T-cell (primary cell): ENCODE measurements at regions not wholly inside any gene's neighbourhood (a gene's known extent, or its start where the extent isn't known, plus 50 kb on each side); places are given as distances from the start of the nearest gene placed in this dataset.

Experiments used
- ATAC-seq, 4 experiments: fragments of 200-7000 bp in 3 of 4; fragments of 150-1000 bp in 1 of 4; cut with Tn5 transposase; replicated peaks in 1 of 4; 1 replicate in 3 of 4; 2 replicates in 1 of 4; pipeline ENCODE4 v1.10.0; 2021; ENCODE audit warnings: moderate library complexity in 3 of 4, mild to moderate bottlenecking in 2 of 4, moderate number of reproducible peaks in 1 of 4
- CTCF ChIA-PET, 2 donors: fragments of 300-600 bp; sonication (Branson Sonifier 250); formaldehyde crosslinking; loops; one replicate each; lab custom pipeline; 2022; ENCODE audit warnings: antibody characterized with exemption in 2 of 2; lab: Charles Lee
- POLR2A ChIA-PET, 2 donors: fragments of 300-600 bp; sonication (Branson Sonifier 250); formaldehyde crosslinking; loops; one replicate each; lab custom pipeline; 2022; ENCODE audit warnings: antibody characterized with exemption in 2 of 2; lab: Charles Lee
- DNase-seq, 35 experiments: peaks; one replicate each; pipeline versions ENCODE4 v3.0.0 to v3.0.0-alpha.2; 2013 to 2023
- H3K27ac ChIP-seq: one replicate; pipeline ENCODE4 v1.5.1; 2013; ENCODE audit warnings: low read length
- H3K27me3 ChIP-seq, 2 experiments: replicated peaks in 1 of 2; 1 replicate in 1 of 2; 2 replicates in 1 of 2; pipeline versions ENCODE4 v1.6.1 to v1.7.0; 2013; ENCODE audit warnings: low read length in 1 of 2, mixed read lengths in 1 of 2; ENCODE audit not compliant: control insufficient read depth in 2 of 2, insufficient read depth in 2 of 2; ENCODE audit errors: extremely low read depth in 1 of 2
- H3K36me3 ChIP-seq, 2 donors: 1 replicate in 1 of 2; 2 replicates in 1 of 2; pipeline versions ENCODE4 v1.6.1 to v1.7.0; 2013; ENCODE audit warnings: low read length in 1 of 2; ENCODE audit not compliant: control insufficient read depth in 2 of 2, insufficient read depth in 1 of 2; ENCODE audit errors: extremely low read depth in 1 of 2
- H3K4me1 ChIP-seq, 2 experiments: 1 replicate in 1 of 2; 2 replicates in 1 of 2; pipeline versions ENCODE4 v1.6.1 to v1.7.0; 2013; ENCODE audit warnings: low read length in 2 of 2, mixed read lengths in 1 of 2; ENCODE audit not compliant: insufficient read depth in 2 of 2, control insufficient read depth in 1 of 2; ENCODE audit errors: extremely low read depth in 1 of 2
- H3K4me3 ChIP-seq, 2 donors: 1 replicate in 1 of 2; 2 replicates in 1 of 2; pipeline versions ENCODE4 v1.5.1 to v1.7.0; 2013; ENCODE audit warnings: mild to moderate bottlenecking in 2 of 2, low read length in 1 of 2, moderate library complexity in 1 of 2; ENCODE audit not compliant: control insufficient read depth in 1 of 2; ENCODE audit errors: extremely low read depth in 1 of 2
- H3K9me3 ChIP-seq: 2 replicates; pipeline ENCODE4 v1.7.0; 2013
- H3K27ac Mint-ChIP-seq, 2 donors: one replicate each; pipeline ENCODE4 v1.8.0; 2020 to 2021; ENCODE audit warnings: mild to moderate bottlenecking in 2 of 2, mixed read lengths in 2 of 2
- H3K27me3 Mint-ChIP-seq, 2 donors: one replicate each; pipeline ENCODE4 v1.8.0; 2021 to 2022; ENCODE audit warnings: mixed read lengths in 2 of 2
- H3K36me3 Mint-ChIP-seq: one replicate; pipeline ENCODE4 v1.8.0; 2021; ENCODE audit warnings: mixed read lengths
- H3K4me1 Mint-ChIP-seq, 3 donors: one replicate each; pipeline ENCODE4 v1.8.0; 2020 to 2022; ENCODE audit warnings: mixed read lengths in 3 of 3, mild to moderate bottlenecking in 1 of 3
- H3K4me3 Mint-ChIP-seq, 3 donors: one replicate each; pipeline ENCODE4 v1.8.0; 2020 to 2022; ENCODE audit warnings: mild to moderate bottlenecking in 3 of 3, mixed read lengths in 3 of 3, moderate library complexity in 3 of 3
- H3K9me3 Mint-ChIP-seq, 3 donors: one replicate each; pipeline ENCODE4 v1.8.0; 2020 to 2022; ENCODE audit warnings: mixed read lengths in 3 of 3
- WGBS: methylation state at CpG from one replicate; pipeline ENCODE4 v1.1.5; 2013; ENCODE audit warnings: missing lambda C conversion rate; ENCODE audit not compliant: insufficient coverage; 5-methylcytosine and 5-hydroxymethylcytosine counted together

DNA sequence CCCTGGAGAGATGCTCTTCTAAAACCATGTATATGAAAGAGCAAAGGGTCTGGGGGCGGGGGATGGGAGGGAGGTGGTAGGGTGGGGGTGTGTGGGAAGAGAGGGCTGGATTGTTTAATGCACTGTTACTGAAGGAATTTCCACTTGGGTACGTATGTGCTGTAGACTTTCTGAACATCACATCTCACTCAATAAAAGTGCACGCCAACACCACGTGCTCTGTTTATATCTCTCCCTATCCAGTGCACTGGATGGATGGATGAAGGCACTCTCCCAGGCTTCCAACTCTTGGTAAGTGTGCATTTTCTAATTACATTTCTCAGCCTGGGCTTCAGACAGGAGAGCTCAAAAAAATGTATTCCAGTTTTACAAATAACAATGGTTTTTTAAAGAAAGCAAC is 184.3 kb upstream of the SIX2 start:
- Mint-ChIP-seq H3K27me3 (peaks cover 21 to 40% of the 10 kb centered on the region in 2 donors), H3K9me3 (peaks cover 0 to 2% (median 0%) of the 10 kb centered on the region in 3 donors), H3K36me3 (no peaks in the 10 kb centered on the region), H3K27ac (no peak overlapping the region), H3K4me3 (no peak overlapping the region), H3K4me1 (no peaks in the 10 kb centered on the region)
- no peak for DNase-seq
- Histone ChIP-seq H3K36me3 (no peaks in the 10 kb centered on the region), H3K4me3 (no peak overlapping the region), H3K27me3 (peaks cover 0 to 20% of the 10 kb centered on the region in 2 experiments), H3K27ac (no peak overlapping the region), H3K9me3 (no peaks in the 10 kb centered on the region), H3K4me1 (no peaks in the 10 kb centered on the region)
- CTCF ChIA-PET: no interaction called here
- POLR2A ChIA-PET: no interaction called here
- WGBS: no CpG with 5 or more reads among the region's 4 CpGs
- no peak for ATAC-seq

DNA sequence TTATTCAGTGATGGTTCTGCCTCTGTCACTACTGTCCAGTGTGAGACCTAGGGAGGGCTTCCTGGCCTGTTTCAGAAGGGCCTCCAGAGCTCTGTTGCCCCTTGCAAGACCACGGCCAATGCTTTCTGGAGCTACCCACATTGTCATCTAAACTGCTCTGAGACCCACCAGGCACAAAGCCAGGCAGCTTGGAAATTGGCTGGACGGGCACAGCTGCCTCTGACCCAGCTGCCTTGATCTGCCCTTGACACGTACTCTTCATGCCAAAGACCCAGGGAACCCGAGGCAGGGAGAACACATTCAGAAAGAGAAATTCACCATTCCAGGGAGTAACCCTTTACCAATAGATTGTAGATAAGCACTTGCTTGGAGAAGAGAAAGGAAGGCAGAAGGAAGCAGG is 183.7 kb upstream of the SIX2 start:
- ChIA-PET POLR2A (no interaction called here), CTCF (no interaction called here)
- H3K27ac Mint-ChIP-seq: no peak overlapping the region
- H3K9me3 Mint-ChIP-seq: no peaks in the 10 kb centered on the region
- H3K27me3 Mint-ChIP-seq: peaks cover 27 to 44% of the 10 kb centered on the region in 2 donors
- Histone ChIP-seq H3K27me3 (peaks cover 0 to 22% of the 10 kb centered on the region in 2 experiments), H3K36me3 (no peaks in the 10 kb centered on the region), H3K4me1 (no peaks in the 10 kb centered on the region), H3K27ac (no peak overlapping the region), H3K4me3 (no peak overlapping the region), H3K9me3 (no peaks in the 10 kb centered on the region)
- H3K4me3 Mint-ChIP-seq: no peak overlapping the region
- WGBS: 57% methylated on average over 1 of the region's 4 CpGs
- no peaks in the 10 kb centered on the region for H3K36me3 Mint-ChIP-seq
- ATAC-seq: no peak
- H3K4me1 Mint-ChIP-seq: no peaks in the 10 kb centered on the region
- no peak for DNase-seq

DNA sequence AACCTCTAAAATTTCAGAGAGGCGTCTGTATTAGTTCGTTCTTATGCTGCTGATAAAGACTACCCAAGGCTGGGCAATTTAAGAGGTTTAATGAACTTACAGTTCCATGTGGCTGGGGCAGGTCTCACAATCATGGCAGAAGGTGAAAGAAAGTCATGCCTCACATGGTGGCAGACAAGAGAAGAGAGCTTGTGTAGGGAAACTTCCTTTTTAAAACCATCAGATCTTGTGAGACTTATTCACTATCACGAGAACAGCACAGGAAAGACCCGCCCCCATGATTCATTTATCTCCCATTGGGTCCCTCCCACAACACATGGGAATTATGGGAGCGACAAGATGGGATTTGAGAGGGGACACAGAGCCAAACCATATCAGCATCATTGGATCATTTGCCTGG is 183.2 kb upstream of the SIX2 start:
- H3K36me3 ChIP-seq: no peaks in the 10 kb centered on the region
- H3K9me3 ChIP-seq: no peaks in the 10 kb centered on the region
- 40% methylated on average over 1 of the region's 5 CpGs for WGBS
- Mint-ChIP-seq H3K27me3 (peaks cover 32 to 47% of the 10 kb centered on the region in 2 donors), H3K36me3 (no peaks in the 10 kb centered on the region), H3K27ac (no peak overlapping the region), H3K9me3 (no peaks in the 10 kb centered on the region), H3K4me1 (no peaks in the 10 kb centered on the region), H3K4me3 (no peak overlapping the region)
- ATAC-seq (no peak), DNase-seq (no peak)
- peaks cover 0 to 22% of the 10 kb centered on the region in 2 experiments for H3K27me3 ChIP-seq
- no peak overlapping the region for H3K27ac ChIP-seq
- CTCF ChIA-PET: no interaction called here
- POLR2A ChIA-PET: no interaction called here
- no peaks in the 10 kb centered on the region for H3K4me1 ChIP-seq
- H3K4me3 ChIP-seq: no peak overlapping the region

DNA sequence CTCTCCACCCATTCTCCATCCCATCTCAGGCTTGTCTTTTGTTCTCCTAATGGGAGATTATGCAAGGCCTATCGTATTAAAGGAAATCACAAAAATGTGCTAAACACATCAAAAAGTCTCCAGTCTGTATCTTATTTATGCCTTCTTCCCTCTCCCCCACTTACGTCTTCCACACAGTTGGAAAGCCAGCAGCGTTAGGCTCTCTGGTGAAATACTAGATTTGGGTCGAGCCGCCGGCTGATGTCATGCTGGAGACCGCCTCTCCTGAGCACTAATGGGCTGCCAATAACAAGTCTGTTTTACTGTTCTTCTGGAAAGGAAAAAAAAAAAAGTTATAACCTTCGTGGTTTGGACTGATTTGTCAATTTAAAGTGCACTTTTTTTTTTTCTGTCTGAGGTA is 182.7 kb upstream of the SIX2 start:
- H3K4me3 Mint-ChIP-seq: no peak overlapping the region

DNA sequence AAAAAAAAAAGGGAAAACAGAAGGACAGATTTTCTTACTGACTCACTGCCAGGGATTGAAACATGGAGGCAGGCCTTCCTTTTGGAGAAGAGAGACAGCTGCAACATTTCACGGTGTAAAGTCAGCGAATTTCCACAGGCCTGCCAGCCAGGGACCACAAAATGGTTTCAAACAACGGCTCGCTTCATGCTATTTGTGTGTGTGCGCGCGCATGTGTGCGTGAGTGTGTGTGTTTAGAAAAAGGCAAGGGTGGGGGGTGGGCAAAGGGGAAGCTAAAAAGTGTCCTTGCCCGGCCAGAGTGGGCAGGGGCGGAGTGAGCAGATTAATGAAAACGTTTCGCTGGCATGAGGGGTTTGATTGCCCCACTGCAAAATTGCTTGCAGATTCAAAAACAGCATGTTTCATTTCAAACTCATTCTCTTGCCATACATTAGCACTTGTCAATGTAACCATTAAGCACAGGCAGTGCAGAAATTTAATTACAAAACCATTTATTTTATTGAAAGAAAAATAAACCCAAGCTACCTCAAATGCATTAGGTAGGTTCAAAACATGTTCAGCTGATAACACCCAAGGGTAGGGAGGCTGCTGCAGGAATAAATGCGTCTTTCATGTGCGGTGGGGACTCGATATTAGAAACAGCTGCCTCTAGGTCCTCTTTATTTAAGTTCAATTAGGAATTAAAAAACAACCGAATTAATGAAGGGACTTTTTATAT is 182.1 kb upstream of the SIX2 start:
- ChIA-PET POLR2A (interaction anchor here in 1 of 2 donors (0.6 kb wide), 1 partner anchor 97 kb away, joined by 3 read pairs; no protein-coding TSS in a partner anchor), CTCF (interaction anchor here in 1 of 2 donors (0.6 kb wide), 1 partner anchor 1175 kb away, joined by 6 read pairs; no protein-coding TSS in a partner anchor)
- H3K4me3 Mint-ChIP-seq: no peak overlapping the region
- peaks cover 34 to 51% of the 10 kb centered on the region in 2 donors for H3K27me3 Mint-ChIP-seq
- H3K4me3 ChIP-seq: no peak overlapping the region
- WGBS: 93% methylated on average over 12 of the region's 16 CpGs
- H3K27ac ChIP-seq: no peak overlapping the region
- peaks cover 0 to 22% of the 10 kb centered on the region in 2 experiments for H3K27me3 ChIP-seq
- H3K4me1 ChIP-seq: no peaks in the 10 kb centered on the region
- no peak overlapping the region for H3K27ac Mint-ChIP-seq
- no peaks in the 10 kb centered on the region for H3K36me3 Mint-ChIP-seq
- H3K4me1 Mint-ChIP-seq: no peaks in the 10 kb centered on the region
- no peaks in the 10 kb centered on the region for H3K9me3 Mint-ChIP-seq
- no peak for ATAC-seq
- no peak for DNase-seq
- no peaks in the 10 kb centered on the region for H3K9me3 ChIP-seq
- H3K36me3 ChIP-seq: no peaks in the 10 kb centered on the region

More for the DNA sequence above, 182.7 kb upstream of the SIX2 start:
- H3K36me3 ChIP-seq: no peaks in the 10 kb centered on the region
- H3K27ac Mint-ChIP-seq: no peak overlapping the region
- H3K9me3 ChIP-seq: no peaks in the 10 kb centered on the region
- no peak overlapping the region for H3K27ac ChIP-seq
- peaks cover 34 to 49% of the 10 kb centered on the region in 2 donors for H3K27me3 Mint-ChIP-seq
- ATAC-seq (no peak), DNase-seq (no peak)
- H3K36me3 Mint-ChIP-seq: no peaks in the 10 kb centered on the region
- H3K4me1 ChIP-seq: no peaks in the 10 kb centered on the region
- POLR2A ChIA-PET: interaction anchor here in 1 of 2 donors (0.6 kb wide), 1 partner anchor 98 kb away, joined by 3 read pairs; no protein-coding TSS in a partner anchor
- no peak overlapping the region for H3K4me3 ChIP-seq
- 90% methylated on average over 7 of the region's 8 CpGs for WGBS
- H3K4me1 Mint-ChIP-seq: no peaks in the 10 kb centered on the region
- peaks cover 0 to 22% of the 10 kb centered on the region in 2 experiments for H3K27me3 ChIP-seq
- CTCF ChIA-PET: no interaction called here
- H3K9me3 Mint-ChIP-seq: no peaks in the 10 kb centered on the region

DNA sequence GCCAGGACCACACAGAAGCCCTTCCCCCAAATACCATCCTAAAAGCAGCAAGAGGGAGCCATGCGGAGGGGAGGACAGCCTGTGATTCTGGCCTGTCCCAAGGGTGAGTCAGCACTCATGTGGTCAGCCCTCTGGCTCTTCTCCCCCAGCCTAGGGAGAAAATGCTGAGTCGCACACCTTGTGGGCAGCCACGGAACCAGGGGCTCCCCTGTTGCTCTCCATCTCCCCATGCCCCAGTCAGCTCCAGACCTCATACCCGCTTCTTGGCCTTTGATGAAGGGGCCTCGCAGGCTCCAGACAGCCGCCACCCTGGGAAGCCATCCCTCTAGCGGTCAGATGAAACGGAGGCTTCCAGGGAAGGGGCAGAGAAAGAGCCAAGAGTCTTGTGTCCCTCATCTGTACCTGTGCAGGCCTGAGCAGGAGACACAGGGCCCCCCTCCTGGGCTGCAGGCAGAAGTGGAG is 181.3 kb upstream of the SIX2 start:
- ATAC-seq (no peak), DNase-seq (no peak)
- no peaks in the 10 kb centered on the region for H3K36me3 ChIP-seq
- H3K9me3 ChIP-seq: no peaks in the 10 kb centered on the region
- no peak overlapping the region for H3K4me3 Mint-ChIP-seq
- 88% methylated on average over 8 of the region's 8 CpGs for WGBS
- POLR2A ChIA-PET: no interaction called here
- H3K27ac Mint-ChIP-seq: no peak overlapping the region
- peaks cover 34 to 51% of the 10 kb centered on the region in 2 donors for H3K27me3 Mint-ChIP-seq
- CTCF ChIA-PET: no interaction called here
- no peaks in the 10 kb centered on the region for H3K9me3 Mint-ChIP-seq
- peaks cover 0 to 22% of the 10 kb centered on the region in 2 experiments for H3K27me3 ChIP-seq
- no peaks in the 10 kb centered on the region for H3K36me3 Mint-ChIP-seq
- H3K4me1 Mint-ChIP-seq: no peaks in the 10 kb centered on the region
- no peak overlapping the region for H3K27ac ChIP-seq
- no peak overlapping the region for H3K4me3 ChIP-seq
- H3K4me1 ChIP-seq: no peaks in the 10 kb centered on the region
